IPS-18a (cell line): ENCODE measurements at regions not wholly inside any gene's neighbourhood (a gene's known extent, or its start where the extent isn't known, plus 50 kb on each side); places are given as distances from the start of the nearest gene placed in this dataset.
"Not testable (repeated sequence)": the region's sequence is repeated elsewhere in the genome, so short reads cannot be mapped to it uniquely, and the experiment has no call there.

Experiments
- H3K27ac ChIP-seq: one replicate; pipeline ENCODE4 v1.5.1; 2013; ENCODE audit warnings: low read length
- H3K27me3 ChIP-seq: one replicate; pipeline ENCODE4 v1.6.1; 2013; ENCODE audit warnings: mild to moderate bottlenecking, low read length; ENCODE audit not compliant: control insufficient read depth, insufficient read depth
- H3K36me3 ChIP-seq: one replicate; pipeline ENCODE4 v1.6.1; 2013; ENCODE audit warnings: low read depth, low read length; ENCODE audit not compliant: control insufficient read depth
- H3K4me1 ChIP-seq: one replicate; pipeline ENCODE4 v1.6.1; 2013; ENCODE audit warnings: low read depth, low read length; ENCODE audit not compliant: control insufficient read depth
- H3K4me3 ChIP-seq: one replicate; pipeline ENCODE4 v1.5.1; 2013; ENCODE audit warnings: low read length
- H3K9ac ChIP-seq: one replicate; pipeline ENCODE4 v1.6.1; 2013; ENCODE audit warnings: mild to moderate bottlenecking, low read length, moderate library complexity
- H3K9me3 ChIP-seq: one replicate; pipeline ENCODE4 v1.6.1; 2013; ENCODE audit warnings: low read depth, low read length; ENCODE audit not compliant: control insufficient read depth

DNA sequence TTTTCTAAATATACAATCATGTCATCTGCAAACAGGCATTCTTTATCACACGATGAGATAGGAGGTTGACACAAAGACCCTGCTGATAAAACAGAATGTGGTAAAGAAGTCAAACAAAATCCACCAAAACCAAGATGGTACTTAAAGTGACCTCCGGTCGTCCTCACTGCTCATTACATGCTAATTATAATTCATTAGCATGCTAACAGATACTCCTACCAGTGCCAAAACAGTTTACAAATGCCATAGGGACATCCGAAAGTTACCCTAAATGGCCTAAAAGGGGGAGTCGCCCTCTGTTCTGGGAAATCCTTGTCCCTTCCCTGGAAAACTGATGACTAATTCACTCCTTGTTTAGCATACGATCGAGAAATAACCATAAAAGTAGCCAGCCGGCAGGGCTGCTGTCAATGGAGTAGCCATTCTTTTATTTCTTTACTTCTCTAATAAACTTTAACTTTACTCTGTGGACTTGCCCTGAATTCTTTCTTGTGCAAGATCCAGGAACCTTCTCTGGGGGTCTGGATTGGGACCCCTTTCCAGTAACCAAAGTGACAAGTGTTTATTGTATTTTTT, 126.6 kb downstream of the CCDC71L start:
- no peak overlapping the region for H3K9ac ChIP-seq
- no peak overlapping the region for H3K27ac ChIP-seq
- H3K27me3 ChIP-seq = no peaks in the 10 kb centered on the region
- no peaks in the 10 kb centered on the region for H3K36me3 ChIP-seq
- no peaks in the 10 kb centered on the region for H3K9me3 ChIP-seq
- no peak overlapping the region for H3K4me3 ChIP-seq
- H3K4me1 ChIP-seq = peaks cover 7% of the 10 kb centered on the region

DNA sequence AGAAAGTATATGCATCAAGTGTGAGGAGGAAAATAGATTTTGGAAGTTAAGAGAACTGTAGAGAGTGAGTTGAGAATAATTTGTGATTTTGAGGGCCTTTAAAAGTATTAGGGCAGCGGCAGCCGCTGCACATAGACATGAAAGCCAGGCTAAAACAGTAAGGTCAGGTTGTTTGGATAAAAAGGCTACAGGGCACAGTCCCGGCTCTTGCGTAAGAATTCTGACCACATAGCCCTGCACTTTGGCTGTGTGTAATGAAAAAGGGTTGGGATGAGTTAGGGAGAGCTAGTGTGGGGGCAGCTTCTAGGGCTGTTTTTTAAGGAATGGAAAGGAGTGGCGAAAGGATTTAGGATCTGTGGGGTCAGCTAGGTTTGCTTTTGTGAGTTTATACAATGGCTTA, 130.8 kb downstream of the CCDC71L start:
- H3K36me3 ChIP-seq = not testable (repeated sequence)

DNA sequence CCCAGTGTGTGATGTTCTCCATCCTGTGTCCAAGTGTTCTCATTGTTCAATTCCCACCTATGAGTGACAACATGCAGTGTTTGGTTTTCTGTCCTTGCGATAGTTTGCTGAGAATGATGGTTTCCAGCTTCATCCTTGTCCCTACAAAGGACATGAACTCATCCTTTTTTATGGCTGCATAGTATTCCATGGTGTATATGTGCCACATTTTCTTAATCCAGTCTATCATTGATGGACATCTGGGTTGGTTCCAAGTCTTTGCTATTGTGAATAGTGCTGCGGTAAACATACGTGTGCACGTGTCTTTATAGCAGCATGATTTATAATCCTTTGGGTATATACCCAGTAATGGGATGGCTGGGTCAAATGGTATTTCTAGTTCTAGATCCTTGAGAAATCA, 134.3 kb downstream of the CCDC71L start:
- H3K27me3 ChIP-seq, H3K27ac ChIP-seq, H3K36me3 ChIP-seq, H3K9me3 ChIP-seq, H3K9ac ChIP-seq, H3K4me3 ChIP-seq, H3K4me1 ChIP-seq: not testable (repeated sequence)

More for the DNA sequence above, 130.8 kb downstream of the CCDC71L start:
- not testable (repeated sequence) for H3K4me1 ChIP-seq, H3K4me3 ChIP-seq, H3K9me3 ChIP-seq, H3K27ac ChIP-seq, H3K9ac ChIP-seq, H3K27me3 ChIP-seq

DNA sequence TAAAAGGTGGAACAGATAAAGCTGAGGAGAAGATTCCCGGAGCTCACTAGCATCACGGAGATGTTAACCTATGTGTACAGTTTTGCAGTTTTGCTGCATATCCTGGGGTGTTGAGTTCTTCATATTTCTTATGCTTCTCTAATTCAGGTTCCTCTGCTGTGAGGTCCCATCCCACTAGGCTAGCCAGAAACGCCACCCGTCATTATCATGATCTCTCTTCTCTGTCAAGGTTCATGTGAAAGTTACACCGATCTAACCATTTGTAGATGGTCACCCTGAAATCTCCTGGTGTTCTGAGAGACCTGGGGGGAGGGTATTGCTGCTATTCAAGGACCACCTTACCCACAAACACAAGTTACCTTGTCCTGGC, 136.3 kb downstream of the CCDC71L start:
- H3K9ac ChIP-seq = no peak overlapping the region
- H3K9me3 ChIP-seq = no peaks in the 10 kb centered on the region
- no peak overlapping the region for H3K27ac ChIP-seq
- H3K27me3 ChIP-seq = no peaks in the 10 kb centered on the region
- no peak overlapping the region for H3K4me3 ChIP-seq
- H3K36me3 ChIP-seq = no peaks in the 10 kb centered on the region
- H3K4me1 ChIP-seq = no peaks in the 10 kb centered on the region

DNA sequence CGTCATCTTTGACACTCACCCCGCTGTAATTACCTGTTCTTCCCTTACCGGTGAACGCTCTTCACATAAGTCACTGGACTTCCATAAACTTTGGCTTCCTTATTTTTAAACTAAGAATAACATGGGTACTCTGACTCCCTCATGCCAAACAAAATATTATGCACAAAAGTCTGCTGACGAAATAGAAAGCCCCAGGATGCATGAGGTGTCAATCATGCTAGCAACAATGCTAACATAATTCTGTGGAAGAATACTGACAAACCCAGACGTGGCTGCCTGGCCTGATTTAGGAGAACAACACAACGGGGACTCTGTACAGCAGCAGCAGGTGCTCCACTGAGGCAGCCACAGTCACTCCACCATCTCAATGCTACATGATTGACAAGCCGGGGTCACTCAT, 137.5 kb downstream of the CCDC71L start:
- Histone ChIP-seq H3K36me3 (no peaks in the 10 kb centered on the region), H3K9ac (no peak overlapping the region), H3K4me3 (no peak overlapping the region), H3K4me1 (no peaks in the 10 kb centered on the region), H3K9me3 (no peaks in the 10 kb centered on the region), H3K27ac (no peak overlapping the region), H3K27me3 (no peaks in the 10 kb centered on the region)

DNA sequence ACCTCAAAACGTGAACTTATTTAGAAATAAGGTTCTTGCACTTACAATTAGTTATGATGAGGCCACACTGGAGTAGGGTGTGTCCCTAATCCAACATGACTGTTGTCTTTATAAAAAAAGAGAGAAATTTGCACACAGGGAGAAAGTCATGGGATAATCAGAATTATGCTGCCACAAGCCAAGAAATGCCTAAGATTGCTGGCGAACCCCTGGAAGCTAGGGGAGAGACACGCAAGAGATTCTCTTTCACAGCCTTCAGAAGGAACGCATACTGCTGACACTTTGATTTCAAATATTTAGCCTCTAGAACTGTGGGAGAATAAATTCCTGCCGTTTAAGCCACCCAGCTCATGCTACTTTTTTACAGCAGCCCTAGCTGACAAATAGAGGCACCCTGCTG, 138.3 kb downstream of the CCDC71L start:
- Histone ChIP-seq H3K27ac (no peak overlapping the region), H3K4me3 (no peak overlapping the region), H3K36me3 (no peaks in the 10 kb centered on the region), H3K9ac (no peak overlapping the region), H3K9me3 (no peaks in the 10 kb centered on the region), H3K27me3 (no peaks in the 10 kb centered on the region), H3K4me1 (no peaks in the 10 kb centered on the region)

DNA sequence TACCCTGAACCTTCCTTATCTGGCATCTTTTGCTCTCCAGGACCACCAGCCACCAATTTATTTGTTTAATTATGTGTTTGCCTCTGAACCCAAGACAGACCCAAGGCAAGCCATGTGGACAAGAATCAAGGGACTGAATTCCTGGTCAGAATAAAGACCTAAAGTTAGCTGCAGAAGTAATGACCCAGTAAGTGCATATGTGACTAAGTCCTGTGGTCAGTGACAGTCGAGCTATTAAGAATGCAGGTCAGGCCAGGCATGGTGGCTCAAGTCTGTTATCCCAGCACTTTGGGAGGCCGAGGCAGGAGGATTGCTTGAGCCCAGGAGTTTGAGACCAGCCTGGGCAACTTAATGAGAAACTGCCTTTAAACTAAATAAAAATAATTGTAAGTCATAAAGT, 139.4 kb downstream of the CCDC71L start:
- no peaks in the 10 kb centered on the region for H3K36me3 ChIP-seq
- no peak overlapping the region for H3K27ac ChIP-seq
- H3K9me3 ChIP-seq = no peaks in the 10 kb centered on the region
- H3K4me1 ChIP-seq = no peaks in the 10 kb centered on the region
- no peaks in the 10 kb centered on the region for H3K27me3 ChIP-seq
- H3K4me3 ChIP-seq = no peak overlapping the region
- H3K9ac ChIP-seq = no peak overlapping the region

DNA sequence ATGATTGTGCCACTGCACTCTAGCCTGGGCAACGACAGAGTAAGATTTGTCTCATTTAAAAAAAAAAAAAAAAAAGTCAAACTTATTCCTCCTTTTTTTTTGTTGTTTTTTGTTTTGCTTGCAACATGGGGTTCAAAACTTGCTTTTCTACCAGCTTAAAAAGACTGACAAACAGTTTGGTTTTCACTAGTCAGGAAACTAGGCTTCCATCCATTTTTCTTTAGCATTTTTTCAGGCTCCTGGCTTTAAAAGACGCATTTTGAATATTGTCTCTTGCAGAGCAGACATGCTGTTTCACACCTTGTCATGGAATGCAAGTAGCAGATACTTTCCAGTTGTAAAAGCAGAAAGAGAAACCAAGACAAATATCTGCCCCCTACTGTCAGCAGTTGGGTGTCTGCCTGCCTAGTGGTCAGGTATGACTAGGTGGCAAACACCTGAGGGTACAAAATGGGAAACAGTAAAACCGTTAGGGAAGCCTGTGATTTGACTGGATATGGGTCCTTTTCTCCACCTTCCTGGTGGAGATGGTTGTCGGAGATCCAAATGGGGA, 139.9 kb downstream of the CCDC71L start:
- Histone ChIP-seq H3K9ac (no peak overlapping the region), H3K36me3 (no peaks in the 10 kb centered on the region), H3K4me3 (no peak overlapping the region), H3K27me3 (no peaks in the 10 kb centered on the region), H3K27ac (no peak overlapping the region), H3K4me1 (no peaks in the 10 kb centered on the region), H3K9me3 (no peaks in the 10 kb centered on the region)

DNA sequence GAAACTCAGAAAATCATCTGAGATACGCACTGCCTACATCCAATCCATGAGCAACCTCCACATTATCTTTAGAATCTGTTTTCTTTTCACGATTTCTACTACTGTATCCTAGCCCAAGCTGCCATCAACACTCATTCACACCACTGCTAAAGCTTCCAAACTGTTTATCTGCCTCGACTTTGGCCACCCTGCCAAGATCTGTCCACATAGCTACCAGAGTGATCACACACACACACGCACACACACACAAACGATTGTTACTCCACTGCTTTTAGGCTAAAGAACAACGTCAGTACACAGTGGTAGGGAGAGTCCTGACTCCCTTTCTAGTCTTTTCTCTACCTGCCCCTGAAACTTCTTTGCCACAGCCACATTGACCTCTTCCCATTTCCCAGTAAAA, 142.0 kb downstream of the CCDC71L start:
- Histone ChIP-seq H3K36me3 (no peaks in the 10 kb centered on the region), H3K4me3 (no peak overlapping the region), H3K27ac (no peak overlapping the region), H3K9ac (no peak overlapping the region), H3K9me3 (no peaks in the 10 kb centered on the region), H3K4me1 (no peaks in the 10 kb centered on the region), H3K27me3 (no peaks in the 10 kb centered on the region)

DNA sequence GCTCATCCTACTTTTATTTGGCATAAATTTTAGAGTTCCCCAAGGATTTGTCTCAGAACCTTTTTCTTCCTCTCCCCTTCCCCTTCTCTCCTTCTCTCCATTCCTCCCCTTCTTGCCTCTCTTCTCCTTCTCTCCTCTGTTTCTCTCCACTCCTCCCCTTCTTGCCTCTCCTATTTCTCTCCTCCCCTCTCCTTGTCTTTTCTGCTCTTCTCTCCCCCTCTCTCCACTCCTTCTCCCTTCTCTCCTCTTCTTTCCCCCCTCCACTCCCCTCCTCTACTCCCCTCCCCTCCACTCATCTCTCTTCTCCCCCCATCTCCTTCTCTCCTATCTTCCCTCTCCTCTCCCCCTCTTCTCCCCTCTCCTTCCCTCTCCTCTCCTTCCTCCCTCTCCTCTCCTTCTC, 142.7 kb downstream of the CCDC71L start:
- no peaks in the 10 kb centered on the region for H3K36me3 ChIP-seq
- H3K4me3 ChIP-seq = no peak overlapping the region
- H3K9ac ChIP-seq = no peak overlapping the region
- H3K27me3 ChIP-seq = no peaks in the 10 kb centered on the region
- no peaks in the 10 kb centered on the region for H3K4me1 ChIP-seq
- H3K9me3 ChIP-seq = no peaks in the 10 kb centered on the region
- no peak overlapping the region for H3K27ac ChIP-seq

DNA sequence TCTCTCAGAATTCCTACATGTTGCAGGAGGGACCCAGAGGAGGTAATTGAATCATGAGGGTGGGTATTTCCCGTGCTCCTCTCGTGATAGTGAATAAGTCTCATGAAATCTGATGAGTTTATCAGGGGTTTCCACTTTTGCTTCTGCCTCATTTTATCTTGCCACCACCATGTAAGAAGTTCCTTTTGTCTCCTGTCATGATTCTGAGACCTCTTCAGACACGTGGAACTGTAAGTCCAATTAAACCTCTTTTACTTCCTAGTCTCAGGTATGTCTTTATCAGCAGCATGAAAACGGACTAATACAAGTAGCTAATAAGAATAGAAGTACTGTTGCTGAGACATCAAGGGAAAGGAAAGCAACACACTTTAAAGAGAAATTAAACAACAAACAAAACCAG, 143.4 kb downstream of the CCDC71L start:
- Histone ChIP-seq H3K9me3 (no peaks in the 10 kb centered on the region), H3K27ac (no peak overlapping the region), H3K36me3 (no peaks in the 10 kb centered on the region), H3K4me1 (no peaks in the 10 kb centered on the region), H3K4me3 (no peak overlapping the region), H3K27me3 (no peaks in the 10 kb centered on the region), H3K9ac (no peak overlapping the region)

DNA sequence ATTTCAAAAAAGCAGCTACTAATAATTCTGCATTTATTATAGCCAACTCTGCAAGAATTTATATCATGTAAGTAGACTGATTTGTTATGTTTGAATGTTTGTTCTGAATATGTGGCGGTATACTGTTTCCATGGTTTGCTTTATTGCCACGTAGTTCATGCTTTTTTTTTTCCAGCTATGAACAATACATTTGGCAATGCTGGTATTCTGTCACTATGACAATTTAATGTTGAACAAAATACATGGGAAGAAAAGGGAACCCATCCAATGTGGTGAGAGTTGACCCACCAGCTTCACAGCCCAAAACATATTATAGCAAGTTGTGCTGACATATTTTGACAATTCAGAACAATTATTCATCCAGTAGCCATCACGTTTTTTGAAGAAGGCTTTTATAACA, 145.6 kb downstream of the CCDC71L start:
- Histone ChIP-seq H3K9me3 (no peaks in the 10 kb centered on the region), H3K27me3 (no peaks in the 10 kb centered on the region), H3K4me3 (no peak overlapping the region), H3K9ac (no peak overlapping the region), H3K36me3 (no peaks in the 10 kb centered on the region), H3K4me1 (no peaks in the 10 kb centered on the region), H3K27ac (no peak overlapping the region)
